Fibroblast of pulmonary artery (primary cell): ENCODE measurements at regions not wholly inside any gene's neighbourhood (a gene's known extent, or its start where the extent isn't known, plus 50 kb on each side); places are given as distances from the start of the nearest gene placed in this dataset.

ENCODE experiments used
- DNase-seq: peaks from one replicate; pipeline ENCODE4 v3.0.0-alpha.2; 2010; ENCODE audit warnings: low read depth
- H3K4me3 ChIP-seq: replicated peaks from 2 replicates; pipeline ENCODE4 v1.5.1; 2011; ENCODE audit warnings: low read depth, mild to moderate bottlenecking, control low read depth, low read length, moderate library complexity
- CTCF ChIP-seq: IDR thresholded peaks from 2 replicates; pipeline ENCODE4 v1.5.1; 2011; ENCODE audit warnings: mild to moderate bottlenecking, control low read depth, low read length, inconsistent platforms; ENCODE audit errors: missing control alignments

GRCh38 chr14:22070119-22070982 is 396.7 kb upstream of the OR4E1 start:
- TF ChIP-seq CTCF = no peak
- peak; percentile 4 for DNase-seq
- H3K4me3 ChIP-seq = no peak overlapping the region

GRCh38 chr14:22065347-22065746 is 391.7 kb upstream of the OR4E1 start:
- no peak for DNase-seq
- H3K4me3 ChIP-seq = no peak overlapping the region
- no peak for TF ChIP-seq CTCF

DNA sequence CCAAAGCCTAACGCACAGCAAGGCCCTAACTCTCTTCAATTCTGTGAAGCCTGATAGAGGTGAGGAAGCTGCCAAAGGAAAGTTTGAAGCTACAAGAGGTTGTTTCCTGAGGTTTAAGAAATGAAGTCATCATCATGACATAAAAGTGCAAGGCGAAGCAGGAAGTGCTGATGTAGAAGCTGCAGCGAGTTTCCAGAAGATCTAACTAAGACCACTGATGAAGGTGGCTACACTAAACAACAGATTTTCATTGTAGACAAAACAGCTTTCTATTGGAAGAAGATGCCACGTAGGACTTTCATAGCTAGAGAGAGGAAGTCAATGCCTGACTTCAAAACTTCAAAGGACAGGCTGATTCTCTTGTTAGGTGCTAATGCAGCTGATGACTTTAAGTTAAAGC is 385.6 kb upstream of the OR4E1 start:
- no peak for TF ChIP-seq CTCF
- DNase-seq = no peak
- no peak overlapping the region for H3K4me3 ChIP-seq

- no peak for TF ChIP-seq CTCF
- no peak overlapping the region for H3K4me3 ChIP-seq
These were observed 379.2 kb upstream of the OR4E1 start for GRCh38 chr14:22052795-22053194.

DNA sequence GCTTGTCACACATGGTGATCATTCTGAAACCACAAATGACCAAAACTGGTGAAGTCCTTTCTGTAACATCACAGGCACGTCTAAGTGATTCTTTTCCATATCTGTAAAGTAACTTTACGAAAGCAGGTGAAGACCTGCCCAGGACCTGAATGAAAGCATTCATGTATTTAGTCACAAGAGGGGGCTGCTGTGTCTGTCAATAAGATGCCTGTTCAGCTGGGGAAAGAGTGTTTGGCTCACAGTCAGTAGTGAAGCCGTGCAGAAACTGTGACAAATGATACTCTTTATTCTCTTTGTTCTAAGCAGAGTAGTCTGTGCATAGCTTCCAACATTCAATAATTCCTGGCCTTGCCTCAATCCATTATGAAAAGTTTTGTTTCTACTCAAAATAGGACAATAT is 373.5 kb upstream of the OR4E1 start:
- DNase-seq = peak; percentile 2
- TF ChIP-seq CTCF = peak; percentile 3
- H3K4me3 ChIP-seq = no peak overlapping the region

More at GRCh38 chr14:22052795-22053194, 379.2 kb upstream of the OR4E1 start:
- DNase-seq = no peak

GRCh38 chr14:22046063-22046462 is 372.4 kb upstream of the OR4E1 start:
- no peak for TF ChIP-seq CTCF
- H3K4me3 ChIP-seq = no peak overlapping the region
- no peak for DNase-seq

- no peak for TF ChIP-seq CTCF
- no peak for DNase-seq
- no peak overlapping the region for H3K4me3 ChIP-seq
These were observed 370.6 kb upstream of the OR4E1 start for GRCh38 chr14:22044193-22044592.
